ENCODE measurements at regions not wholly inside any gene's neighbourhood (a gene's known extent, or its start where the extent isn't known, plus 50 kb on each side); places are given as distances from the start of the nearest gene placed in this dataset.

- Histone ChIP-seq H3K9me3 (replicated peaks in 1 of 2; ENCODE audit: control insufficient read depth in 1 of 2, insufficient read depth in 1 of 2, low read length in 2 of 2) (no peaks in the 10 kb centered on the region), H3K4me1 (ENCODE audit: control insufficient read depth in 1 of 2, insufficient read depth in 2 of 2, low read length in 2 of 2) (peaks cover 21 to 23% of the 10 kb centered on the region in 2 donors), H3K79me2 (ENCODE audit: insufficient read depth, low read length) (no peaks in the 10 kb centered on the region), H3K27ac (ENCODE audit: low read depth in 1 of 2, low read length in 2 of 2) (no peak overlapping the region), H3K4me3 (replicated peaks in 1 of 3; ENCODE audit: low read depth in 2 of 3, low read length in 3 of 3) (no peak overlapping the region), H3K9ac (ENCODE audit: insufficient read depth, low read length, poor library complexity, severe bottlenecking) (no peak overlapping the region), H4K20me1 (ENCODE audit: insufficient read depth, low read length) (no peaks in the 10 kb centered on the region), H3K4me2 (replicated peaks; ENCODE audit: extremely low read depth, low read length, poor library complexity, severe bottlenecking) (no peak overlapping the region), H3K27me3 (ENCODE audit: control insufficient read depth in 2 of 2, insufficient read depth in 2 of 2, low read length in 2 of 2) (no peaks in the 10 kb centered on the region), H3K36me3 (replicated peaks in 1 of 2; ENCODE audit: control insufficient read depth in 1 of 2, insufficient read depth in 2 of 2, low read length in 2 of 2) (no peaks in the 10 kb centered on the region), H2AFZ (ENCODE audit: insufficient read depth, low read depth, low read length, poor library complexity, severe bottlenecking) (no peak overlapping the region)
- no peak for DNase-seq
- TF ChIP-seq, protein P1, sequence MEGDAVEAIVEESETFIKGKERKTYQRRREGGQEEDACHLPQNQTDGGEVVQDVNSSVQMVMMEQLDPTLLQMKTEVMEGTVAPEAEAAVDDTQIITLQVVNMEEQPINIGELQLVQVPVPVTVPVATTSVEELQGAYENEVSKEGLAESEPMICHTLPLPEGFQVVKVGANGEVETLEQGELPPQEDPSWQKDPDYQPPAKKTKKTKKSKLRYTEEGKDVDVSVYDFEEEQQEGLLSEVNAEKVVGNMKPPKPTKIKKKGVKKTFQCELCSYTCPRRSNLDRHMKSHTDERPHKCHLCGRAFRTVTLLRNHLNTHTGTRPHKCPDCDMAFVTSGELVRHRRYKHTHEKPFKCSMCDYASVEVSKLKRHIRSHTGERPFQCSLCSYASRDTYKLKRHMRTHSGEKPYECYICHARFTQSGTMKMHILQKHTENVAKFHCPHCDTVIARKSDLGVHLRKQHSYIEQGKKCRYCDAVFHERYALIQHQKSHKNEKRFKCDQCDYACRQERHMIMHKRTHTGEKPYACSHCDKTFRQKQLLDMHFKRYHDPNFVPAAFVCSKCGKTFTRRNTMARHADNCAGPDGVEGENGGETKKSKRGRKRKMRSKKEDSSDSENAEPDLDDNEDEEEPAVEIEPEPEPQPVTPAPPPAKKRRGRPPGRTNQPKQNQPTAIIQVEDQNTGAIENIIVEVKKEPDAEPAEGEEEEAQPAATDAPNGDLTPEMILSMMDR (IDR thresholded peaks at IDR 0.05) = no peak
- no peak overlapping the region for H3K27ac Mint-ChIP-seq
- peaks cover 25% of the 10 kb centered on the region for H3K4me1 Mint-ChIP-seq
- intact Hi-C loops (cut with micrococcal nuclease) = no loop called here
- no peak overlapping the region for H3K4me3 Mint-ChIP-seq
- H3K27me3 Mint-ChIP-seq (ENCODE audit: low read depth in 3 of 3) = peaks cover 0 to 4% (median 3%) of the 10 kb centered on the region in 3 donors
- H3K9me3 Mint-ChIP-seq = no peaks in the 10 kb centered on the region
- 96% methylated on average over 3 of the region's 5 CpGs for WGBS (ENCODE audit: insufficient coverage)
- no peaks in the 10 kb centered on the region for H3K36me3 Mint-ChIP-seq
These were observed 73.3 kb upstream of the LYZL2 start for GRCh38 chr10:30702860-30703259.

GRCh38 chr10:30701451-30702173, 72.1 kb upstream of the LYZL2 start:
- H3K79me2 ChIP-seq (ENCODE audit: insufficient read depth, low read length) = no peaks in the 10 kb centered on the region
- no peaks in the 10 kb centered on the region for H3K9me3 ChIP-seq (replicated peaks in 1 of 2; ENCODE audit: control insufficient read depth in 1 of 2, insufficient read depth in 1 of 2, low read length in 2 of 2)
- peaks cover 0 to 5% (median 4%) of the 10 kb centered on the region in 3 donors for H3K27me3 Mint-ChIP-seq (ENCODE audit: low read depth in 3 of 3)
- peak; percentile 11 to 40 (median 18) for DNase-seq
- H3K36me3 Mint-ChIP-seq = no peaks in the 10 kb centered on the region
- H3K4me1 Mint-ChIP-seq = peaks cover 29% of the 10 kb centered on the region
- intact Hi-C loops (cut with micrococcal nuclease) = no loop called here
- H3K27ac ChIP-seq (ENCODE audit: low read depth in 1 of 2, low read length in 2 of 2) = peak overlapping the region in 1 of 2 donors; percentile 69
- WGBS (ENCODE audit: insufficient coverage) = 2% methylated on average over 6 of the region's 13 CpGs
- H3K9ac ChIP-seq (ENCODE audit: insufficient read depth, low read length, poor library complexity, severe bottlenecking) = peak overlapping the region; percentile 33
- H3K27ac Mint-ChIP-seq = peak overlapping the region in 4 of 7 donors; percentile 61 to 81 (median 75)
- no peaks in the 10 kb centered on the region for H3K36me3 ChIP-seq (replicated peaks in 1 of 2; ENCODE audit: control insufficient read depth in 1 of 2, insufficient read depth in 2 of 2, low read length in 2 of 2)
- no peaks in the 10 kb centered on the region for H4K20me1 ChIP-seq (ENCODE audit: insufficient read depth, low read length)
- peak overlapping the region; percentile 23 to 69 (median 58) for H3K4me3 ChIP-seq (replicated peaks in 1 of 3; ENCODE audit: low read depth in 2 of 3, low read length in 3 of 3)
- no peaks in the 10 kb centered on the region for H3K9me3 Mint-ChIP-seq
- H2AFZ ChIP-seq (ENCODE audit: insufficient read depth, low read depth, low read length, poor library complexity, severe bottlenecking) = peak overlapping the region; percentile 81
- peaks cover 21 to 23% of the 10 kb centered on the region in 2 donors for H3K4me1 ChIP-seq (ENCODE audit: control insufficient read depth in 1 of 2, insufficient read depth in 2 of 2, low read length in 2 of 2)
- H3K27me3 ChIP-seq (ENCODE audit: control insufficient read depth in 2 of 2, insufficient read depth in 2 of 2, low read length in 2 of 2) = no peaks in the 10 kb centered on the region
- H3K4me3 Mint-ChIP-seq = peak overlapping the region; percentile 68 to 81
- H3K4me2 ChIP-seq (replicated peaks; ENCODE audit: extremely low read depth, low read length, poor library complexity, severe bottlenecking) = peak overlapping the region; percentile 75
- TF ChIP-seq, protein P1 (IDR thresholded peaks at IDR 0.05) = no peak

Measured in CD14-positive monocyte (primary cell).